HEK293 (cell line): ENCODE measurements at regions not wholly inside any gene's neighbourhood (a gene's known extent, or its start where the extent isn't known, plus 50 kb on each side); places are given as distances from the start of the nearest gene placed in this dataset.

Experiments
- CTCF ChIA-PET: fragments of 350-600 bp; formaldehyde crosslinking; extraction: SDS; loops from one replicate; lab custom pipeline; 2021; ENCODE audit warnings: antibody characterized with exemption; lab: Yijun Ruan, JAX
- POLR2A ChIA-PET: fragments of 300-600 bp; formaldehyde crosslinking; extraction: SDS; loops from one replicate; lab custom pipeline; 2020; ENCODE audit warnings: antibody characterized with exemption, inconsistent platforms; lab: Yijun Ruan, JAX
- H3K27ac ChIP-seq: fragments of 200-500 bp; sonication (Bioruptor generic); 2 replicates; pipeline ENCODE4 v1.5.1; 2014; ENCODE audit warnings: low read depth, low read length, control low read depth, inconsistent platforms; ENCODE audit errors: extremely low read depth
- H3K36me3 ChIP-seq, 2 experiments: fragments of 200-500 bp in 1 of 2; sonication (Bioruptor generic) in 1 of 2; 1 replicate in 1 of 2; 2 replicates in 1 of 2; pipeline ENCODE4 v1.5.1; 2014 to 2017; ENCODE audit warnings: inconsistent platforms in 2 of 2, low read length in 2 of 2; ENCODE audit not compliant: control insufficient read depth in 2 of 2, insufficient read depth in 1 of 2
- H3K4me1 ChIP-seq: fragments of 200-500 bp; sonication (Bioruptor generic); 2 replicates; pipeline ENCODE4 v1.5.1; 2014; ENCODE audit warnings: mild to moderate bottlenecking, low read length, inconsistent platforms; ENCODE audit not compliant: control insufficient read depth, insufficient read depth
- H3K4me3 ChIP-seq: 2 replicates; pipeline ENCODE4 v1.5.1; 2011; ENCODE audit warnings: low read depth, mild to moderate bottlenecking, control low read depth, low read length, moderate library complexity
- H3K9me3 ChIP-seq: fragments of 200-500 bp; sonication (Bioruptor generic); 2 replicates; pipeline ENCODE4 v1.5.1; 2014; ENCODE audit warnings: low read depth, low read length, inconsistent platforms; ENCODE audit not compliant: control insufficient read depth, insufficient read depth
- GFI1B ChIP-seq: fragments of 450-650 bp; formaldehyde crosslinking; IDR thresholded peaks from 2 replicates; pipeline ENCODE4 v1.5.1; 2016; ENCODE audit warnings: missing biosample characterization, missing genetic modification characterization
- GLIS2 ChIP-seq: fragments of 450-650 bp; formaldehyde crosslinking; IDR thresholded peaks from 2 replicates; pipeline ENCODE4 v1.5.1; 2016; ENCODE audit warnings: missing biosample characterization, missing genetic modification characterization
- HIC1 ChIP-seq: fragments of 450-650 bp; formaldehyde crosslinking; IDR thresholded peaks from 2 replicates; pipeline ENCODE4 v1.5.1; 2016; ENCODE audit warnings: missing biosample characterization, missing genetic modification characterization
- HOXA7 ChIP-seq: sonication (generic); formaldehyde crosslinking; IDR thresholded peaks from 2 replicates; pipeline ENCODE4 v1.8.1; 2022; ENCODE audit warnings: missing genetic modification reagents, borderline replicate concordance
- KLF1 ChIP-seq: fragments of 450-650 bp; formaldehyde crosslinking; IDR thresholded peaks from 2 replicates; pipeline ENCODE4 v1.5.1; 2016; ENCODE audit warnings: missing biosample characterization, missing genetic modification characterization
- KLF9 ChIP-seq: fragments of 450-650 bp; formaldehyde crosslinking; IDR thresholded peaks from 2 replicates; pipeline ENCODE4 v1.5.1; 2016; ENCODE audit warnings: missing biosample characterization, missing genetic modification characterization, low read depth
- SP2 ChIP-seq: fragments of 450-650 bp; formaldehyde crosslinking; IDR thresholded peaks from 2 replicates; pipeline ENCODE4 v1.5.1; 2016; ENCODE audit warnings: missing biosample characterization, missing genetic modification characterization
- TCF7L2 ChIP-seq: IDR thresholded peaks from 2 replicates; pipeline ENCODE4 v1.6.1; 2011; ENCODE audit warnings: low read depth, mild to moderate bottlenecking, inconsistent platforms, low read length, moderate library complexity, borderline replicate concordance
- ZFP69B ChIP-seq: fragments of 450-650 bp; formaldehyde crosslinking; IDR thresholded peaks from 2 replicates; pipeline ENCODE4 v1.5.1; 2016; ENCODE audit warnings: missing biosample characterization, missing genetic modification characterization
- ZNF174 ChIP-seq: fragments of 450-650 bp; formaldehyde crosslinking; IDR thresholded peaks from 2 replicates; pipeline ENCODE4 v1.5.0; 2017; ENCODE audit warnings: missing biosample characterization, mild to moderate bottlenecking, missing genetic modification characterization
- ZNF266 ChIP-seq: fragments of 450-650 bp; formaldehyde crosslinking; IDR thresholded peaks from 2 replicates; pipeline ENCODE4 v1.5.1; 2016; ENCODE audit warnings: missing biosample characterization, missing genetic modification characterization, low read depth
- ZNF416 ChIP-seq: fragments of 450-650 bp; formaldehyde crosslinking; IDR thresholded peaks from 2 replicates; pipeline ENCODE4 v1.5.1; 2016; ENCODE audit warnings: missing biosample characterization, missing genetic modification characterization
- ZNF449 ChIP-seq: fragments of 450-650 bp; formaldehyde crosslinking; IDR thresholded peaks from 2 replicates; pipeline ENCODE4 v1.5.1; 2017; ENCODE audit warnings: missing biosample characterization, mild to moderate bottlenecking, missing genetic modification characterization, moderate library complexity
- ZXDB ChIP-seq: fragments of 450-650 bp; formaldehyde crosslinking; IDR thresholded peaks from 2 replicates; pipeline ENCODE4 v1.5.1; 2016; ENCODE audit warnings: missing biosample characterization, missing genetic modification characterization

GRCh38 chr21:43347461-43348169, 79.3 kb downstream of the SIK1 start:
- ChIA-PET CTCF (no interaction called here), POLR2A (no interaction called here)
- no peak overlapping the region for H3K27ac ChIP-seq
- no peaks in the 10 kb centered on the region; the same call in 1 of the 2 replicates for H3K4me1 ChIP-seq
- no peak overlapping the region for H3K4me3 ChIP-seq
- no peaks in the 10 kb centered on the region for H3K9me3 ChIP-seq
- peak; percentile 52 for TF ChIP-seq KLF9 (tag by site-specific recombination)
- no peak for TF ChIP-seq TCF7L2
- TF ChIP-seq, all 188 proteins: peak for 1
- H3K36me3 ChIP-seq: no peaks in the 10 kb centered on the region

GRCh38 chr21:43346551-43346950, 80.4 kb downstream of the SIK1 start:
- CTCF ChIA-PET: no interaction called here
- no peaks in the 10 kb centered on the region for H3K9me3 ChIP-seq
- H3K27ac ChIP-seq: no peak overlapping the region
- POLR2A ChIA-PET: no interaction called here
- H3K4me1 ChIP-seq: no peaks in the 10 kb centered on the region; the same call in 1 of the 2 replicates
- no peak overlapping the region for H3K4me3 ChIP-seq
- TF ChIP-seq ZXDB: no peak
- 0 out of 2 replicates have a peak, but pooled peaks have one; percentile 14 for TF ChIP-seq ZFP69B (tag by site-specific recombination)
- no peaks in the 10 kb centered on the region for H3K36me3 ChIP-seq

- no peak overlapping the region for H3K4me3 ChIP-seq
- H3K27ac ChIP-seq: no peak overlapping the region
- no peaks in the 10 kb centered on the region for H3K36me3 ChIP-seq
- no peaks in the 10 kb centered on the region for H3K9me3 ChIP-seq
- no peak for TF ChIP-seq ZNF174 (tag by site-specific recombination)
- TF ChIP-seq KLF1 (tag by site-specific recombination): no peak
- TF ChIP-seq GFI1B: no peak
- TF ChIP-seq SP2 (tag by site-specific recombination): 0 out of 2 replicates have a peak, but pooled peaks have one; percentile 33
- peak; percentile 100 for TF ChIP-seq ZNF266 (tag by site-specific recombination)
- no peak for TF ChIP-seq HOXA7 (CRISPR knock-in tag)
- no peak for TF ChIP-seq HIC1 (tag by site-specific recombination)
- TF ChIP-seq GLIS2 (tag by site-specific recombination): no peak
- TF ChIP-seq ZNF416 (tag by site-specific recombination): no peak
- ChIA-PET POLR2A (no interaction called here), CTCF (no interaction called here)
- no peaks in the 10 kb centered on the region; the same call in 1 of the 2 replicates for H3K4me1 ChIP-seq
These were observed 81.1 kb downstream of the SIK1 start for GRCh38 chr21:43345746-43346409.

GRCh38 chr21:43345046-43345745, 81.7 kb downstream of the SIK1 start:
- Histone ChIP-seq H3K9me3 (no peaks in the 10 kb centered on the region), H3K36me3 (no peaks in the 10 kb centered on the region), H3K4me1 (no peaks in the 10 kb centered on the region; the same call in 1 of the 2 replicates), H3K4me3 (no peak overlapping the region), H3K27ac (no peak overlapping the region)
- ChIA-PET CTCF (no interaction called here), POLR2A (no interaction called here)
- TF ChIP-seq ZNF449 (tag by site-specific recombination): no peak
